ENCODE measurements at regions not wholly inside any gene's neighbourhood (a gene's known extent, or its start where the extent isn't known, plus 50 kb on each side); places are given as distances from the start of the nearest gene placed in this dataset.
A peak's percentile ranks its signal among the peaks of the same experiment; 100 is the strongest.
"Not testable (repeated sequence)": the region's sequence is repeated elsewhere in the genome, so short reads cannot be mapped to it uniquely, and the experiment has no call there.

DNA sequence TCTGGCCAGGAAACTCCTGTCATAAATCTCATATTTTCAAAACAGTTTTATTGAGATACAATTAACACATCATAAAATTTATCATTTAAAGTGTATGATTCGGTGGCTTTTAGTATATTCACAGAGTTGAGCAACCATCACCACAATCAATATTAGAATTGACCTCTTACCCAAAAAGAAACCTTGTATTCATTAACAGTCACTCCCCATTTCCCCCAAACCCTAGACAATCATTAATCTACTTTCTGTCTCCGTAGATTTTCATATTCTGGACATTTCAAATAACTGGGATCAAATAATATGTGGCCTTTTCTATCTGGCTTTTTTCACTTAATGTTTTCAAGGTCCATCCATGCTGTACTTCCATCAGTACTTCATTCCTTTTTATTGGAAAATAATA, 145.7 kb upstream of the RORA start:
- ATAC-seq = no peak
- WGBS, 4 donors = 86 to 90% (median 89%) methylated on average over 2 of the region's 2 CpGs
- intact Hi-C loops (cut with DNase I) = no loop called here

GRCh38 chr15:61367953-61368352, 138.9 kb upstream of the RORA start:
- H3K36me3 ChIP-seq = no peaks in the 10 kb centered on the region
- no peak overlapping the region for H3K4me3 ChIP-seq
- ATAC-seq (no peak), DNase-seq (no peak)
- H3K9me3 ChIP-seq = peaks cover 0 to 8% (median 5%) of the 10 kb centered on the region in 12 donors
- no peaks in the 10 kb centered on the region for H3K4me1 ChIP-seq
- TF ChIP-seq POLR2A (IDR thresholded peaks at IDR 0.05) (no peak), CTCF (IDR thresholded peaks at IDR 0.05) (no peak)
- peaks cover 0 to 12% (median 0%) of the 10 kb centered on the region in 9 donors for H3K27me3 ChIP-seq
- intact Hi-C loops (cut with DNase I) = no loop called here
- WGBS, 4 donors = 89 to 99% (median 96%) methylated on average over 1 to 2 of the region's 2 CpGs
- H3K27ac ChIP-seq = no peak overlapping the region

More for the DNA sequence above, 145.7 kb upstream of the RORA start:
- no peaks in the 10 kb centered on the region for H3K27me3 ChIP-seq
- no peak for DNase-seq
- no peaks in the 10 kb centered on the region for H3K9me3 ChIP-seq
- no peaks in the 10 kb centered on the region for H3K4me1 ChIP-seq
- no peak overlapping the region for H3K4me3 ChIP-seq
- H3K36me3 ChIP-seq = no peaks in the 10 kb centered on the region
- no peak overlapping the region for H3K27ac ChIP-seq
- TF ChIP-seq POLR2A (IDR thresholded peaks at IDR 0.05) (no peak), CTCF (IDR thresholded peaks at IDR 0.05) (no peak)

DNA sequence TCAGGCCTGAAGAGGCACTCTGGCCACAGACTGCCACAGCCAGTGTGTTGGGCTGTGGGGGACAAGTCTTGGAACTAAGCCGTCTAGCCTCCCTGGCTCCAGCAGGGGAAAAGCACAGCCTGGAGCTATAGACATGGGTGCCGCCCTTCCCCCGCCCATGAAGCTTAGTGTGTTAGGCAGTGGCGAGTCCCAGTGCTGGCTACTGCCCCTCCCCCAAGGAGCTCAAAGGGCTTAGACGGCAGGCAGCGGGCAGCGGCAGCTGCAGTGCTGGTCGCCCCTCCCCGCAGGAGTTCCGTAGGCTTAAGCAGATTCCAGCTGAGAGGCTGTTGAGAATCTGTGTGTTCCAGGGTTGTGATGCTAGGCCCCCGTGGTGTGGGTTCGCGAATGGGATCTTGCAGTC, 135.8 kb upstream of the RORA start:
- no peak overlapping the region for H3K27ac ChIP-seq
- intact Hi-C loops (cut with DNase I) = no loop called here
- peaks cover 0 to 12% (median 0%) of the 10 kb centered on the region in 9 donors for H3K27me3 ChIP-seq
- H3K9me3 ChIP-seq = peaks cover 0 to 22% (median 8%) of the 10 kb centered on the region in 12 donors
- 29 to 42% (median 32%) methylated on average over 11 to 13 of the region's 13 CpGs; no CpG with 5 or more reads in 1 of the 4 donors for WGBS, 4 donors
- DNase-seq (peak in 1 of 5 donors; percentile 22), ATAC-seq (no peak)
- H3K36me3 ChIP-seq = no peaks in the 10 kb centered on the region
- TF ChIP-seq CTCF (IDR thresholded peaks at IDR 0.05) = no peak
- no peak for TF ChIP-seq POLR2A (IDR thresholded peaks at IDR 0.05)
- no peaks in the 10 kb centered on the region for H3K4me1 ChIP-seq
- H3K4me3 ChIP-seq = no peak overlapping the region

GRCh38 chr15:61362912-61363311, 133.8 kb upstream of the RORA start:
- H3K27ac ChIP-seq; H3K4me3 ChIP-seq; ATAC-seq; DNase-seq; H3K4me1 ChIP-seq; intact Hi-C loops (cut with DNase I); H3K36me3 ChIP-seq: not testable (repeated sequence)
- H3K27me3 ChIP-seq = peaks cover 0 to 12% (median 0%) of the 10 kb centered on the region in 9 donors
- H3K9me3 ChIP-seq = peaks cover 0 to 22% (median 10%) of the 10 kb centered on the region in 12 donors

- no peaks in the 10 kb centered on the region for H3K4me1 ChIP-seq
- H3K4me3 ChIP-seq = no peak overlapping the region
- DNase-seq (no peak), ATAC-seq (no peak)
- TF ChIP-seq CTCF (IDR thresholded peaks at IDR 0.05) = no peak
- TF ChIP-seq POLR2A (IDR thresholded peaks at IDR 0.05) = no peak
- intact Hi-C loops (cut with DNase I) = no loop called here
- no peaks in the 10 kb centered on the region for H3K36me3 ChIP-seq
- 73 to 87% (median 83%) methylated on average over 2 of the region's 2 CpGs for WGBS, 4 donors
- no peak overlapping the region for H3K27ac ChIP-seq
- H3K27me3 ChIP-seq = peaks cover 0 to 7% (median 0%) of the 10 kb centered on the region in 9 donors
- H3K9me3 ChIP-seq = peaks cover 0 to 29% (median 0%) of the 10 kb centered on the region in 12 donors
Observed at GRCh38 chr15:61344293-61344692, 115.2 kb upstream of the RORA start.
